ENCODE measurements at regions not wholly inside any gene's neighbourhood (a gene's known extent, or its start where the extent isn't known, plus 50 kb on each side); places are given as distances from the start of the nearest gene placed in this dataset.

DNA sequence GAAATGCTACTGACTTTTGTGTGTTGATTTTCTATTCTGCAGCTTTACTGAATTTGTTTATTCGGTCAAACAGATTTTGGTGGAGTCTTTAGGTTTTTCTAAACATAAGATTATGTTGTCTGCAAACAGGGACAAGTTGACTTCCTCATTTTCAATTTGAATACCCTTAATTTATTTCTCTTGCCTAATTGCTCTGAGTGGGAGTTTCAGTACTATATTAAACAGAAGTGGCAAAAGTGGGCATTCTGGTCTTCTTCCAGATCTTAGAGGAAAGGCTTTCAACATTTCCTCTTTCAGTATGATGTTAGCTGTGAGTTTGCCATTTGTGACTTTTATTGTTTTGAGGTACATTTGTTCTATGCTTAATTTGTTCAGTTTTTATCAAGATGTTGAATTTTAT is 268.5 kb downstream of the WNT5A start:
- no peak for DNase-seq

DNA sequence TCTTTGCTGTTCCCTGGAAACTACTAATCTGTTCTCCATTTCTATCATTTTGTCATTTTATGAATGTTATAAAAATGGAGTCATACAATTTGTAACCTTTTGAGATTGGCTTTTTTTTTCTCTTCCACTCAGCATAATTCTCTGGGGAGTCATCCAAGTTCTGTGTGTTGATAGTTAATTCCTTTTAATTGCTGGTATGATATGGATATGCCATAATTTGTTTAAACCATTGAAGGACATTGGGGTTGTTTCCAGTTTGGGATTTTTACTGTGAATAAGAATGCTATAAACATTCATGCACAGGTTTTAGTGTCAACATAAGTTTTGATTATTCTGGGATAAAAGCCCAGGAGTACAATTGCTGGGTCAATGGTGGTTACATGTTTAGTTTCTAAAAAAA is 279.4 kb downstream of the WNT5A start:
- DNase-seq: no peak

GRCh38 chr3:55205990-55206389 is 278.1 kb upstream of the LRTM1 start:
- DNase-seq: no peak

- no peak for DNase-seq
Measured at GRCh38 chr3:55204417-55204816, 276.6 kb upstream of the LRTM1 start.

DNA sequence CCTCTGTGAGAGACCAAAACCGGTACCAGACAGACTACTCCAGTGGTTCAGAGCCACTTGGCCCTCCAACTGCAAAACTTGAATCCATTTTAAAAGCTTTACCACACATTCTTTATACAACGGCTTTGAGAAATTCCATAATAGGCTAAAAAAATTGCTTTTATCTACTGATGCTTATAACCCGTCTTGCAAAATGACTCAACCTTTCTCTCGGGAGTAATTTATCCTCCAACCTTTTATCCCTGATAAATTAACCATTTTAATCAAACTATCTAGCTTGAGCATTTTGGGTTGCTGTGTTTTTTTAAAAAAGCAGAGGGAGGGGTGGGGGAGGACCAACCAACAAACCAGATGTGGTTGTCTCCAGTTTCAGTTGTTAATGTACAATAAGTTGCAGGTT is 275.7 kb upstream of the LRTM1 start:
- DNase-seq: no peak

DNA sequence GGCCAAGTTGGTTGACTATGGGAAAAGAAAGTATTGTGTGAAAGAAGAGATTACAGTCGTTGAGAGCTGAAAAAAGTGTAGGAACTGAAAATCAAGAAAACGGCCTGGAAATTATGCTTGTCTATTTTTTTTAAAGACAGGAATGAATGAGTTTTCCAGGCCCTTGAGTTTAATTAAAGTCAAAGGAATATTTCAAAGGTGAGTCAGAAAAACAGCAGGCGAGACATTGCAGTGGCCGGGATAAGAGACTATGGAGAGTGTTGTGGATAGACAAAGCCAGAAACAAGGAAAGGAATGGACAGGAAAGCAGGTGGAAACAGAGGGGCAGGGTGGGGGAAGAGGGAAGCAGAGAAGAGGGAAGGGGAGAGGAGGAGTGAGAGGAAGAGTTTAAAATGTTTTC is 275.1 kb upstream of the LRTM1 start:
- DNase-seq: no peak

DNA sequence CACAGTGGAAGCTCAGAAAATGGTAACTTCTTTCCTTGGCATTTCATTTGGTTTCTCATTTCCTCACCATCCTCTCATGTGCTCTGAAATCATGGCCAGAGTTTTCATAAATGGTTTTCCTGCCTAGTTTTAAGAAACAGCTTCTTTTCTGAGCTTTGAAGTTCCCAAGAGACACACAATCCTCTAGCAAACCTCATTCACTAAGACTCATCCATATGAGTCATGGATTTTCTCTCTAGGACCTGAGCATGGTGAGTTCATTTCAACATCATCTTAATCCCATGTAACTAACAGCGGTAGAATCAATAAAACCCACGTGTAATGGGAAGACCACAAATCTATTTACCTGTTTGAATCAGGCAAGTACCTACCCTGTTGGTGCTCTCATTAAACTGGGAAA is 274.5 kb upstream of the LRTM1 start:
- no peak for DNase-seq

DNA sequence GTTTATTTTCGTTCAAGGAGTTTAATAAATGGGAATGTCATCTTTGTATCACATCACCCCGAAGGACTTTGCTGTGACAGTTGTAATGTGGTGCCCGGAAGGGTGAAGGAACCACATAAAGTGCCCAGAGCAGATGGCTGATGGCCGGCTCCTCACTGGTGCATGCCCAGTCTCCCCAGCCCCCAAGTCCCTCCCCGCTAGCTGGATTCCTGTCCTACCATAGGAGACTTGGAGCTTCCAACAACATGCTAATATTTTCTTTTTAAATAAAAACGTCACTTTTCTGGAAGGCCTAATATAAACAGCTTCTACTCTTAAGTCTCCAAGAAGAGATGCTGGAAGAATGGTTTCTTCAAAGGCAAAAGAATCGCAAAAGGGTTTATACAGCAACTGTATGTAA is 273.9 kb upstream of the LRTM1 start:
- no peak for DNase-seq

- DNase-seq: no peak
Measured at GRCh38 chr3:55200906-55201305, 273.0 kb upstream of the LRTM1 start.

DNA sequence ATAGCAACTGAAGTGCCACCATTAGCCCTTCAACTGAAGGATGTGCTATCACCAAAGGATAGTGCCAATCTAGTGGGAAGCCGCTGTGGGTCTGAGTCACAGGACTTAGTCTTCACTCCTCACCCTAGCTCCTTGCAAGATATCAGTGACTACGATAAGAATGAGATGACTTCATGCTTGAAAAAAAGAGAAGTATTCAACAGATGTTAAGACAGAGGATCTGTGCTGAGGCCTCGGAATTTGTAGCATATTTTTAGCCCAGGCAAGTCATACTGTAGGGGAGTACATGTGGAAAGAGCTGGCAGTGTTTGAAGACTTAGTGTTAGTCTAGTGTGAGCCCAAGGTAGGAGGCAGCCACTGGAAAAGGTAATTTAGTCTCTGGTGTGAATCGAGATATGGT is 270.7 kb upstream of the LRTM1 start:
- DNase-seq: no peak

GRCh38 chr3:55197021-55197420 is 269.2 kb upstream of the LRTM1 start:
- DNase-seq: no peak

DNA sequence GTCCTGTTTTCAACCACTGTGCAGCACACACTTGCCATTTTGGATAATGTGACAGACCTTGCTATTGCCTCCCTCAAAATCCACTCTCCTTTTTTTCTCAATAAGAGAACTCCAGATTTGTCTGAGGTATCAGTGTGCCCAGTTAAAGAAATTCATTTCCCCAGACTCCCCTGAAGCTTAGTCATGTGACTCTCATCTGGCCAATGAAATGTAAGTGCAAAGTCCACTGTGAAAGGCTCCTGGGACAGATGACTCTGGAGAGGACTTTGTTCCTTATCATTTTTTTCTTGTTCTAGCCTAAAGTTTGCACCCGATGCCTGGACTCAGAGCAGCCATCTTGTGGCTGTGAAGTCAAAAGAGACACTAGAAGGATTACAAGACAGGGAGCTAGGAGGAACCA is 268.6 kb upstream of the LRTM1 start:
- DNase-seq: no peak

GRCh38 chr3:55194376-55194775 is 266.5 kb upstream of the LRTM1 start:
- DNase-seq: no peak

GRCh38 chr3:55191911-55192775 is 264.3 kb upstream of the LRTM1 start:
- DNase-seq: no peak

GRCh38 chr3:55190331-55190730 is 262.5 kb upstream of the LRTM1 start:
- DNase-seq: no peak

DNA sequence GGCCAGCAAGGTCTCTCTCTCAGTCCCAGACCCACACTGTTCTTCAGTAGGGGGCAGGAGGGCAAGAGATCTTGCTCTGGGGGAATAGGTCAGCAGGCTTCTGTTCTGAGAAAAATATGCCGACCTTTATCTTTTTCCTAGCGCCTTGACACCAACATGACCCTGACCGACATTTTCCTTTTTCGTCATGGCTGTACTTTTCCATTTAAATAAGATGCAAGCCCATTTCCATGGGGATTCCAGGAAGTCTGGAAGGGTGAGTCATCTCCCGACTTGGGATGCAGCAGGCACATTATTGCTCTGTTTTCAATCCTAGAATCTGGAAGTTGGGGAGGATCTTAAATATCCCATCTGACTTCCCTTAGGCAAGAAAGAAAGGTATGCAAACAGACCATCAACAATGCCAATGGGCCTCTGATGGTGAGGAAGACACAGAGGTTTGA is 261.5 kb upstream of the LRTM1 start:
- DNase-seq: no peak

DNA sequence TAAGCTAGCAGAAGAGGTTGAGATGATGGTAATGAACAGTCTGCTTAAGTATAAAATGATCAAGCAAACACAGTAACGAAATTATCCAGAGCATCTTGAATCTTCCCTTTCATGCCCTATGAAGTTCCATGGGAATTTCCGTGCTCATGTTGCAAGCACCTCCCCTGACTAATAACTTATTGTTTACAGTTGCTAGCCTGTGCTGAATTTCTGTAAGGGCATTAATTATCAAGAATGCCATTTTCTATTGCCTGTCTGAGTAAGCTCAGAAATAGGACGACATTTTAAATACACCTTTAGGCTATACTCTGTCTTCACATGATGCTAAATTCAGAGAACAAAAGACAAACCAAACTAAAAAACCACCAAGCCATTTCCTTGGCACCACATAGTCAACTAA is 257.5 kb upstream of the LRTM1 start:
- no peak for DNase-seq

- DNase-seq: no peak
Measured at GRCh38 chr3:55183201-55183600, 255.3 kb upstream of the LRTM1 start.

- DNase-seq: no peak
Measured at GRCh38 chr3:55180936-55181535, 253.2 kb upstream of the LRTM1 start.

DNA sequence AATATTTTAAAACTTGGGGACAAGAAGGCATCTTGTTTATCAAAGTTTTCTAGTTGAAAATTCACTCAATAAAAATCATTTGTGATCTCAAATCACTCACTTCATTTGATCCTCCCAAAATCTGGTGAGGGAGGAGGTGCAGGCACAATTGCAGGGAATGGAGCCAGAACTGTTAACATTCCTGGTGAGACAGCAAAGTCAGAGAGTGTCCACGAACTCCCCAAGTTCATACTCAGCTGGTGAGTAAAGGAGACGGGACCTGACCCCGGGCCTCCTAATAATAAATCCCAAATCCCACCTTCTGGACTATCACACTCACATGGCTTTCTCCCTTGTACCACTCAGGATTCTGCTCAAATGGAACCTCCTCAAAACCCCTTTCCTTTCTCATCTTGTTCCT is 252.3 kb upstream of the LRTM1 start:
- no peak for DNase-seq

DNA sequence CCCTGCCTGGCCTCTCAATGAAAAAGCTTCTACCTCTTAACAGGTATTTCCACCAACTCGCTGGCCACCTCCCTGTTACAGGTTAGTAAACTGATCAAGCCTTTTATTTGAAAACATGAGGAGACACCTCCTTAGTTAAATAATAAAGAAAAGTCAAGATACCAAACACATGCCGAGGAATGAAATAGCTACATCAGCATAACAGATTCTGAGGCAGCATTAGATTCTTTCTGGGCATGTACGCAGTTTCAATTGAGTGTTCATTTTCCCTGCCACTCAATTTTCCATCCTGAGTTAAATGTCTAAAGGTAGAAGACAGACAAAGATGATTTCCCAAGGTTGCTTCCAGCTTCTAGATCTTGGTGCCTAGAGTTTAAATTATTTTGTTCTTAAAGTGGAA is 250.5 kb upstream of the LRTM1 start:
- DNase-seq: no peak

DNA sequence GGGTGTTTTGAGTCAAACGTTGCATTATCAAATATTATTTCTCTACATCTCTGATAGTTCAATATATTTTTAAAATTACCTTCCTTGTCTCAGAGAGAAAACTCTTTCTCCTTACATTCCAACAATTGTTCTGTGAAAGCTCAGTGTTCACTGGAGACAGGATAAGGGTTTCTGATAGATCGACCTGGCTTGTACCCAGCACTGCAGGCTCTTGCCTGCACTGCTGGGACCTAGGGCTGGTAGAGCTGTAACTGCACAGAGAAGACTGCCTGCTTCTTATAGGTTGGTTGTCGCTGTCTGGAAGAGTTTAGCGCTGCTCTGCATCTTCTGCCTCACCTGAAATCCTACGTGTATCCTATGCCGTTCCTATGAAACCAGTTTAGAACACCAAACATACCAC is 249.9 kb upstream of the LRTM1 start:
- no peak for DNase-seq

DNA sequence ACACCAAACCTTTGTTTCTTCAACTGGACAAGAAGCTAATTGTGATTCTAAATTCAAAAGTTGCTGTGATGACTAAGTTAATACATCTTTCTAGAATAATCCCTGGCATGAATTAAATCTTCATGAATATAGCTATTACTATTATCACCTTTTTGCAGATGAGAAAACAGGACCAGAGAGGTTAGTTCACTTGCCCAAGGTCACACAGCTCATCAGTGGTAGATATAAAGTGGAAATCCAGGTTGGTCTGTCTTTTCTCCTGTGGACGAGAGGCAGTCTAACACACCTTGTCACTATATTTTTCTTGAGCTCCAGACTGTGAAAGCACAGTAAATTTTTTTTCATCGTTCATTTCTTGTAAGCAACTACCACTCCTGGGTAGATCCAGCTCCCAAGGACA is 247.6 kb upstream of the LRTM1 start:
- DNase-seq: no peak

DNA sequence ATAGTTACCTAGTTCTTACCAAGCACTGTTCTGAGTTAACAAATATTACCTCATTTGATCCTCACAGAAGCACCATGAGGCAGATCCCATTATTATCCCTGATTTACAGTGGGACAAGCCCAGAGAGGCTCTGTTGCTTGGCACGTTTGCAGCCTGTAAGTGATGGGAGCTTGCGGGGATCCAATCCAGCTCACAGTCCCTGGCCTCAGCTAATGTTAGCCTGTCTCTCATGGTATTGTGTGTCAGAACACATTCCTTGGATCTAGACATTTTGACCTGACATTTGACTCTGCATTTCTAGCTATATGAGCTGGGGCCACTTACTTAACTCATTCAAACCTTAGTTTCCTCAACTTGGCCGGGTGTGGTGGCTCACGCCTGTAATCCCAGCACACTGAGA is 246.9 kb upstream of the LRTM1 start:
- no peak for DNase-seq

GRCh38 chr3:55173504-55173903 is 245.6 kb upstream of the LRTM1 start:
- no peak for DNase-seq
